OCI-LY3 (cell line): ENCODE measurements at regions not wholly inside any gene's neighbourhood (a gene's known extent, or its start where the extent isn't known, plus 50 kb on each side); places are given as distances from the start of the nearest gene placed in this dataset.

Source experiments
- H2AFZ ChIP-seq: fragments of 200-600, 300-600 bp; shearing (Covaris generic); 2 replicates; pipeline ENCODE4 v1.6.0; 2014; ENCODE audit warnings: antibody characterized with exemption, low read depth, low read length
- H3K27ac ChIP-seq: fragments of 200-600, 300-600 bp; sonication (generic); 2 replicates; pipeline ENCODE4 v1.5.1; 2014; ENCODE audit warnings: mild to moderate bottlenecking, low read length, moderate library complexity, mixed read lengths
- H3K27me3 ChIP-seq: fragments of 200-600, 300-600 bp; sonication (generic); 2 replicates; pipeline ENCODE4 v1.6.1; 2014; ENCODE audit warnings: low read depth, low read length, mixed read lengths
- H3K36me3 ChIP-seq: fragments of 200-600, 300-600 bp; sonication (generic); replicated peaks from 2 replicates; pipeline ENCODE3; 2014; ENCODE audit warnings: low read depth, low read length, mixed read lengths
- H3K4me1 ChIP-seq: fragments of 300-600, 200-600 bp; sonication (generic); 2 replicates; pipeline ENCODE4 v1.6.1; 2014; ENCODE audit warnings: low read length, mixed read lengths
- H3K4me2 ChIP-seq: fragments of 200-600, 300-600 bp; sonication (generic); 2 replicates; pipeline ENCODE4 v1.6.1; 2014; ENCODE audit warnings: low read length, mixed read lengths
- H3K4me3 ChIP-seq: fragments of 300-600, 200-600 bp; sonication (generic); 2 replicates; pipeline ENCODE4 v1.5.1; 2014; ENCODE audit warnings: antibody characterized with exemption, mild to moderate bottlenecking, low read length, moderate library complexity
- H3K79me2 ChIP-seq: fragments of 300-600, 200-600 bp; shearing (Covaris generic); 2 replicates; pipeline ENCODE4 v1.6.1; 2014; ENCODE audit warnings: mild to moderate bottlenecking, low read length, mixed read lengths
- H3K9ac ChIP-seq: fragments of 300-600, 200-600 bp; shearing (Covaris generic); 2 replicates; pipeline ENCODE4 v1.6.0; 2014; ENCODE audit warnings: mild to moderate bottlenecking, low read length, moderate library complexity
- H3K9me3 ChIP-seq: fragments of 200-600, 300-600 bp; shearing (Covaris generic); 2 replicates; pipeline ENCODE4 v1.6.1; 2014; ENCODE audit warnings: low read length, mixed read lengths; ENCODE audit not compliant: insufficient read depth
- H4K20me1 ChIP-seq: fragments of 200-600, 300-600 bp; sonication (generic); 2 replicates; pipeline ENCODE4 v1.6.1; 2016; ENCODE audit warnings: low read length, mixed read lengths; ENCODE audit not compliant: insufficient read depth
- CTCF ChIP-seq: fragments of 200-600, 300-600 bp; sonication (generic); IDR thresholded peaks from 2 replicates; pipeline ENCODE4 v1.5.1; 2014; ENCODE audit warnings: antibody characterized with exemption, low read length, low read depth
- EZH2phosphoT487 ChIP-seq: fragments of 200-600 bp; shearing (Covaris generic); IDR thresholded peaks from 2 replicates; pipeline ENCODE4 v1.6.1; 2018; ENCODE audit warnings: antibody characterized with exemption, mixed run types, low read depth

GRCh38 chr14:98982986-98983385 is 289.0 kb downstream of the BCL11B start:
- H3K4me3 ChIP-seq = no peak overlapping the region
- no peak overlapping the region for H3K9ac ChIP-seq
- no peaks in the 10 kb centered on the region for H3K4me1 ChIP-seq
- no peaks in the 10 kb centered on the region for H3K79me2 ChIP-seq
- no peak overlapping the region for H3K4me2 ChIP-seq
- H3K36me3 ChIP-seq = no peaks in the 10 kb centered on the region
- H3K27ac ChIP-seq = no peak overlapping the region
- no peak for TF ChIP-seq CTCF
- TF ChIP-seq EZH2phosphoT487 = no peak
- no peaks in the 10 kb centered on the region for H3K27me3 ChIP-seq
- peak overlapping the region; percentile 34; the same call in 1 of the 2 replicates for H2AFZ ChIP-seq
- no peaks in the 10 kb centered on the region for H3K9me3 ChIP-seq
- no peaks in the 10 kb centered on the region for H4K20me1 ChIP-seq

- Histone ChIP-seq H3K4me3 (no peak overlapping the region), H3K4me1 (no peaks in the 10 kb centered on the region), H3K27me3 (no peaks in the 10 kb centered on the region), H2AFZ (no peak overlapping the region), H3K79me2 (no peaks in the 10 kb centered on the region), H4K20me1 (no peaks in the 10 kb centered on the region), H3K4me2 (no peak overlapping the region), H3K9ac (no peak overlapping the region), H3K9me3 (no peaks in the 10 kb centered on the region), H3K36me3 (no peaks in the 10 kb centered on the region), H3K27ac (no peak overlapping the region)
- TF ChIP-seq EZH2phosphoT487 = no peak
- no peak for TF ChIP-seq CTCF
Measured at GRCh38 chr14:98984027-98984718, 287.8 kb downstream of the BCL11B start.

- H4K20me1 ChIP-seq = no peaks in the 10 kb centered on the region
- H3K36me3 ChIP-seq = no peaks in the 10 kb centered on the region
- no peaks in the 10 kb centered on the region for H3K4me1 ChIP-seq
- H3K4me2 ChIP-seq = no peak overlapping the region
- no peaks in the 10 kb centered on the region for H3K79me2 ChIP-seq
- H3K9ac ChIP-seq = no peak overlapping the region
- H3K4me3 ChIP-seq = no peak overlapping the region
- TF ChIP-seq CTCF (no peak), EZH2phosphoT487 (no peak)
- no peaks in the 10 kb centered on the region for H3K27me3 ChIP-seq
- H3K27ac ChIP-seq = no peak overlapping the region
- H2AFZ ChIP-seq = no peak overlapping the region
- H3K9me3 ChIP-seq = no peaks in the 10 kb centered on the region
Measured at GRCh38 chr14:98984719-98985041, 287.3 kb downstream of the BCL11B start.

- no peaks in the 10 kb centered on the region for H3K79me2 ChIP-seq
- H2AFZ ChIP-seq = no peak overlapping the region
- H4K20me1 ChIP-seq = no peaks in the 10 kb centered on the region
- H3K4me2 ChIP-seq = no peak overlapping the region
- no peak for TF ChIP-seq EZH2phosphoT487
- no peak for TF ChIP-seq CTCF
- no peak overlapping the region for H3K27ac ChIP-seq
- H3K9ac ChIP-seq = no peak overlapping the region
- H3K4me1 ChIP-seq = no peaks in the 10 kb centered on the region
- no peaks in the 10 kb centered on the region for H3K9me3 ChIP-seq
- H3K27me3 ChIP-seq = no peaks in the 10 kb centered on the region
- H3K4me3 ChIP-seq = no peak overlapping the region
- no peaks in the 10 kb centered on the region for H3K36me3 ChIP-seq
Measured at GRCh38 chr14:98993818-98994217, 278.2 kb downstream of the BCL11B start.
